Hypothalamus (tissue), 51 donors: ENCODE measurements at regions not wholly inside any gene's neighbourhood (a gene's known extent, or its start where the extent isn't known, plus 50 kb on each side); places are given as distances from the start of the nearest gene placed in this dataset.

Source experiments
- DNase-seq, 51 donors: peaks; one replicate each; lab custom pipeline; 2025; lab: John Stamatoyannopoulos, UW

- no peak for DNase-seq
These were observed 412.4 kb upstream of the CADM1 start for GRCh38 chr11:115916608-115917007.

GRCh38 chr11:115912484-115912945, 408.3 kb upstream of the CADM1 start:
- peak in 8 of 51 donors; percentile 2 to 21 (median 8) for DNase-seq

GRCh38 chr11:115911613-115912346, 407.6 kb upstream of the CADM1 start:
- DNase-seq, result no peak

- no peak for DNase-seq
These were observed 406.2 kb upstream of the CADM1 start for GRCh38 chr11:115910379-115910778.

- DNase-seq, result no peak
These were observed 402.0 kb upstream of the CADM1 start for GRCh38 chr11:115906171-115906570.

GRCh38 chr11:115905341-115906000, 401.3 kb upstream of the CADM1 start:
- no peak for DNase-seq

- no peak for DNase-seq
These were observed 399.0 kb upstream of the CADM1 start for GRCh38 chr11:115903179-115903578.

- DNase-seq, result no peak
These were observed 396.9 kb upstream of the CADM1 start for GRCh38 chr11:115901069-115901468.

GRCh38 chr11:115900111-115900510, 395.9 kb upstream of the CADM1 start:
- DNase-seq, result no peak

GRCh38 chr11:115897707-115898106, 393.5 kb upstream of the CADM1 start:
- no peak for DNase-seq

GRCh38 chr11:115896084-115896483, 391.9 kb upstream of the CADM1 start:
- no peak for DNase-seq

GRCh38 chr11:115895594-115895993, 391.4 kb upstream of the CADM1 start:
- no peak for DNase-seq

- no peak for DNase-seq
These were observed 390.0 kb upstream of the CADM1 start for GRCh38 chr11:115894176-115894575.

GRCh38 chr11:115893461-115894099, 389.4 kb upstream of the CADM1 start:
- DNase-seq, result no peak

- no peak for DNase-seq
These were observed 387.8 kb upstream of the CADM1 start for GRCh38 chr11:115892016-115892415.

GRCh38 chr11:115891581-115891980, 387.4 kb upstream of the CADM1 start:
- no peak for DNase-seq

- DNase-seq, result no peak
These were observed 386.3 kb upstream of the CADM1 start for GRCh38 chr11:115890500-115890899.

- DNase-seq, result no peak
These were observed 385.5 kb upstream of the CADM1 start for GRCh38 chr11:115889712-115890111.

GRCh38 chr11:115887727-115888126, 383.5 kb upstream of the CADM1 start:
- no peak for DNase-seq

GRCh38 chr11:115887316-115887715, 383.1 kb upstream of the CADM1 start:
- DNase-seq, result no peak

GRCh38 chr11:115886422-115886733, 382.2 kb upstream of the CADM1 start:
- DNase-seq, result no peak
